K562 (cell line): ENCODE measurements at regions not wholly inside any gene's neighbourhood (a gene's known extent, or its start where the extent isn't known, plus 50 kb on each side); places are given as distances from the start of the nearest gene placed in this dataset.

ENCODE experiments used
- ATAC-seq: fragments of 200-7000 bp; cut with Tn5 transposase; 3 replicates; pipeline ENCODE4 v1.9.1; 2020; ENCODE audit warnings: moderate library complexity
- BruUV-seq: library from RNA; stranded (reverse); fragments of 400-500 nt; replicated peaks from 2 replicates; lab custom pipeline; 2021; lab: Mats Ljungman, UMichigan
- CTCF ChIA-PET: fragments of 300-600 bp; formaldehyde crosslinking; extraction: SDS; loops from one replicate; lab custom pipeline; 2021; ENCODE audit warnings: low intra/inter-chr PET ratio; lab: Yijun Ruan, JAX
- POLR2A ChIA-PET: fragments of 300-600, 350-650 bp; sonication (Branson Sonifier 250); formaldehyde crosslinking; extraction: SDS; loops from one replicate; lab custom pipeline; 2021; ENCODE audit warnings: antibody characterized with exemption, inconsistent platforms; lab: Yijun Ruan, JAX
- DNase-seq, 4 experiments: peaks; one replicate each; pipeline versions ENCODE4 v3.0.0 to v3.0.0-alpha.2; 2011 to 2018; ENCODE audit warnings: low spot score in 3 of 4, mixed read lengths in 3 of 4; ENCODE audit errors: extremely low read depth in 1 of 4
- FAIRE-seq: peaks from 2 replicates; lab custom pipeline; 2011; peaks lifted over from hg19 to GRCh38; lab: Jason Lieb, UNC
- H2AFZ ChIP-seq: 2 replicates; pipeline ENCODE4 v1.6.0; 2011; ENCODE audit warnings: low read depth, low read length, control low read depth, inconsistent platforms
- H3K27ac ChIP-seq: fragments of 200-600 bp; 3 replicates; pipeline ENCODE4 v1.8.0; 2011; ENCODE audit warnings: low read depth, mild to moderate bottlenecking, control low read depth, inconsistent platforms, low read length, moderate library complexity, mixed read lengths; ENCODE audit errors: extremely low read depth
- H3K27me3 ChIP-seq, 2 experiments: fragments of 300-600 bp in 1 of 2; 2 replicates in 1 of 2; 3 replicates in 1 of 2; pipeline versions ENCODE4 v1.6.0 to v1.8.0; 2011; ENCODE audit warnings: inconsistent platforms in 2 of 2, low read length in 2 of 2, mild to moderate bottlenecking in 1 of 2, mixed read lengths in 1 of 2, moderate library complexity in 1 of 2; ENCODE audit not compliant: control insufficient read depth in 2 of 2, insufficient read depth in 2 of 2
- H3K36me3 ChIP-seq: fragments of 300-600 bp; 3 replicates; pipeline ENCODE4 v1.8.0; 2011; ENCODE audit warnings: mild to moderate bottlenecking, low read length, inconsistent platforms; ENCODE audit not compliant: control insufficient read depth, insufficient read depth
- H3K4me1 ChIP-seq, 2 experiments: fragments of 200-600 bp in 1 of 2; replicated peaks in 1 of 2; 2 replicates in 1 of 2; 3 replicates in 1 of 2; pipeline versions ENCODE4 v1.5.1 to v1.8.0; 2011; ENCODE audit warnings: inconsistent platforms in 2 of 2, low read length in 2 of 2, mild to moderate bottlenecking in 1 of 2, mixed read lengths in 1 of 2, moderate library complexity in 1 of 2; ENCODE audit not compliant: control insufficient read depth in 2 of 2, insufficient read depth in 2 of 2
- H3K4me2 ChIP-seq: 2 replicates; pipeline ENCODE4 v1.6.1; 2011; ENCODE audit warnings: low read length, control low read depth, inconsistent platforms, mixed read lengths; ENCODE audit not compliant: insufficient read depth
- H3K4me3 ChIP-seq: fragments of 200-600 bp; sonication (generic), shearing (Covaris generic); 2 replicates; pipeline ENCODE4 v1.5.1; 2016; ENCODE audit warnings: control low read depth, inconsistent platforms
- H3K79me2 ChIP-seq: fragments of 200-600 bp; 3 replicates; pipeline ENCODE4 v1.8.0; 2011; ENCODE audit warnings: low read length, inconsistent platforms; ENCODE audit not compliant: control insufficient read depth, insufficient read depth
- H3K9ac ChIP-seq, 2 experiments: 2 replicates each; pipeline versions ENCODE4 v1.6.0 to v1.6.1; 2011; ENCODE audit warnings: low read depth in 2 of 2, low read length in 2 of 2, control low read depth in 1 of 2, inconsistent platforms in 1 of 2, mild to moderate bottlenecking in 1 of 2, mixed read lengths in 1 of 2; ENCODE audit not compliant: insufficient read depth in 1 of 2
- H3K9me1 ChIP-seq: one replicate; pipeline ENCODE4 v1.6.0; 2011; ENCODE audit warnings: inconsistent platforms, mild to moderate bottlenecking, low read length, moderate library complexity; ENCODE audit not compliant: control insufficient read depth, insufficient read depth
- H3K9me3 ChIP-seq: replicated peaks from 2 replicates; pipeline ENCODE4 v1.5.1; 2011; ENCODE audit warnings: low read depth, low read length, inconsistent platforms; ENCODE audit not compliant: control insufficient read depth, insufficient read depth
- H4K20me1 ChIP-seq: replicated peaks from 2 replicates; pipeline ENCODE4 v1.6.1; 2011; ENCODE audit warnings: low read length, inconsistent platforms, mixed read lengths; ENCODE audit not compliant: control insufficient read depth, insufficient read depth
- SMAD1 ChIP-seq: fragments of 150-350 bp; IDR thresholded peaks from 2 replicates; pipeline ENCODE4 v1.6.1; 2014; ENCODE audit warnings: low read length, low read depth; ENCODE audit not compliant: partially characterized antibody
- SOX6 ChIP-seq: fragments of 450-650 bp; IDR thresholded peaks from 2 replicates; pipeline ENCODE4 v1.6.1; 2014; ENCODE audit warnings: mild to moderate bottlenecking
- SP2 ChIP-seq: IDR thresholded peaks from 2 replicates; pipeline ENCODE4 v1.6.1; 2011; ENCODE audit warnings: mild to moderate bottlenecking, low read depth, low read length, moderate library complexity; ENCODE audit not compliant: poor library complexity, severe bottlenecking; ENCODE audit errors: extremely low read depth
- SREBF2 ChIP-seq: sonication (generic); formaldehyde crosslinking; IDR thresholded peaks from 2 replicates; pipeline ENCODE4 v1.4.0; 2020; ENCODE audit warnings: mild to moderate bottlenecking, missing genetic modification reagents
- TARDBP ChIP-seq: fragments of 450-650 bp; IDR thresholded peaks from 2 replicates; pipeline ENCODE4 v1.6.1; 2016
- ZFX ChIP-seq: sonication (generic); formaldehyde crosslinking; IDR thresholded peaks from 2 replicates; pipeline ENCODE4 v1.8.0; 2022; ENCODE audit warnings: mild to moderate bottlenecking, missing genetic modification reagents, moderate library complexity
- ZNF586 ChIP-seq: fragments of 450-650 bp; formaldehyde crosslinking; conservative IDR thresholded peaks from 2 replicates; pipeline ENCODE4 v1.4.0; 2020; ENCODE audit warnings: mild to moderate bottlenecking, moderate library complexity
- ZSCAN29 ChIP-seq: fragments of 450-650 bp; IDR thresholded peaks from 2 replicates; pipeline ENCODE4 v1.6.1; 2017
- WGBS: fragments of 100-300 bp; shearing (Covaris generic); methylation state at CpG from one replicate; pipeline ENCODE4 v1.1.6; 2016; ENCODE audit warnings: low coverage, mixed read lengths; ENCODE audit not compliant: insufficient coverage; ENCODE audit errors: missing lambda C conversion rate; 5-methylcytosine and 5-hydroxymethylcytosine counted together
- in situ Hi-C: fragments of 300-500 bp; cut with MboI; formaldehyde crosslinking; loops from 4 replicates; pipeline ENCODE4 v1.15.0; 2018; ENCODE audit warnings: inconsistent platforms, mixed read lengths
- intact Hi-C: fragments of 100-400 bp; cut with micrococcal nuclease; formaldehyde crosslinking; loops from 2 replicates; pipeline ENCODE4 v1.14.2; 2022

DNA sequence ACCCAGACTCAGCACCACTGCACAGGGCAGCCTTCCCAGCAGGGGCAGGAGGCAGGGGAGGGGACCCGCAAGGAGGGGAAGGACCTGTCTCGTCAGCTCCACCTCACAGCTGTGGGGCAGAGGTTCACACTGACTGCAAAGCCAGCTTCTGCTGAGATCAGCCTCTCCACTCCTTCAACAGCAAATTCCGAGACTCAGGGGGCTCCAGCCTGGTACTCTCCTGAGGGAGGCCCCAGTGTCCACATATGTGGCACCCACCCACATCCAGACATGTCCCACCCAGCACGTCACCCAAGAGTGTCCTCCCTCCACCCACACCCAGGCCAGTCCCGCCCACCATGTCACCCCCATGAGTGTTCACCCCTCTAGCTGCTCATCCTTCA, 329.5 kb downstream of the NPHP4 start:
- Histone ChIP-seq H3K9me3 (no peaks in the 10 kb centered on the region), H3K9ac (no peak overlapping the region), H3K79me2 (no peaks in the 10 kb centered on the region), H3K36me3 (no peaks in the 10 kb centered on the region), H3K9me1 (no peaks in the 10 kb centered on the region), H4K20me1 (no peaks in the 10 kb centered on the region; the same call in 1 of the 2 replicates), H3K4me2 (no peak overlapping the region), H2AFZ (no peak overlapping the region), H3K4me3 (no peak overlapping the region), H3K27me3 (peaks cover 0 to 8% of the 10 kb centered on the region in 2 experiments; a peak in 2 of 5 replicates), H3K4me1 (peaks cover 0 to under 1% of the 10 kb centered on the region in 2 experiments; a peak in 1 of 5 replicates), H3K27ac (no peak overlapping the region)
- TF ChIP-seq SP2 (no peak), ZSCAN29 (no peak), ZFX (CRISPR knock-in tag) (no peak), SREBF2 (CRISPR knock-in tag) (no peak), SOX6 (no peak), ZNF586 (no peak), TARDBP (no peak), SMAD1 (no peak)
- FAIRE-seq (no peak), ATAC-seq (no peak), DNase-seq (no peak)
- intact Hi-C loops (no loop called here), in situ Hi-C loops (no loop called here)
- BruUV-seq: no TSS peak
- ChIA-PET CTCF (no interaction called here), POLR2A (interaction anchor here (0.7 to 1.0 kb wide), 3 partner anchors 18 to 593 kb away, joined by 3 to 4 read pairs (median 3); no protein-coding TSS in a partner anchor)
- 0% methylated on average over 5 of the region's 5 CpGs for WGBS
